ENCODE measurements at regions not wholly inside any gene's neighbourhood (a gene's known extent, or its start where the extent isn't known, plus 50 kb on each side); places are given as distances from the start of the nearest gene placed in this dataset.
"Not testable (repeated sequence)": the region's sequence is repeated elsewhere in the genome, so short reads cannot be mapped to it uniquely, and the experiment has no call there.

GRCh38 chr12:131327521-131328488 is 374.1 kb downstream of the ADGRD1 start:
- no peaks in the 10 kb centered on the region for H3K27me3 ChIP-seq (ENCODE audit: control insufficient read depth, insufficient read depth, low read length)
- H3K9ac ChIP-seq (ENCODE audit: low read depth, low read length), result no peak overlapping the region
- no peak overlapping the region for H3K27ac ChIP-seq (ENCODE audit: low read depth, low read length)
- 0 out of 2 replicates have a peak, but pooled peaks cover 3% of the 10 kb centered on the region for H3K4me1 ChIP-seq (ENCODE audit: control insufficient read depth, insufficient read depth, low read length)
- peaks cover 7% of the 10 kb centered on the region for H3K9me3 ChIP-seq (ENCODE audit: control insufficient read depth, insufficient read depth, low read length)
- no peaks in the 10 kb centered on the region for H3K36me3 ChIP-seq (ENCODE audit: control insufficient read depth, insufficient read depth, low read length)
- H3K4me3 ChIP-seq (ENCODE audit: low read depth, low read length), result no peak overlapping the region

DNA sequence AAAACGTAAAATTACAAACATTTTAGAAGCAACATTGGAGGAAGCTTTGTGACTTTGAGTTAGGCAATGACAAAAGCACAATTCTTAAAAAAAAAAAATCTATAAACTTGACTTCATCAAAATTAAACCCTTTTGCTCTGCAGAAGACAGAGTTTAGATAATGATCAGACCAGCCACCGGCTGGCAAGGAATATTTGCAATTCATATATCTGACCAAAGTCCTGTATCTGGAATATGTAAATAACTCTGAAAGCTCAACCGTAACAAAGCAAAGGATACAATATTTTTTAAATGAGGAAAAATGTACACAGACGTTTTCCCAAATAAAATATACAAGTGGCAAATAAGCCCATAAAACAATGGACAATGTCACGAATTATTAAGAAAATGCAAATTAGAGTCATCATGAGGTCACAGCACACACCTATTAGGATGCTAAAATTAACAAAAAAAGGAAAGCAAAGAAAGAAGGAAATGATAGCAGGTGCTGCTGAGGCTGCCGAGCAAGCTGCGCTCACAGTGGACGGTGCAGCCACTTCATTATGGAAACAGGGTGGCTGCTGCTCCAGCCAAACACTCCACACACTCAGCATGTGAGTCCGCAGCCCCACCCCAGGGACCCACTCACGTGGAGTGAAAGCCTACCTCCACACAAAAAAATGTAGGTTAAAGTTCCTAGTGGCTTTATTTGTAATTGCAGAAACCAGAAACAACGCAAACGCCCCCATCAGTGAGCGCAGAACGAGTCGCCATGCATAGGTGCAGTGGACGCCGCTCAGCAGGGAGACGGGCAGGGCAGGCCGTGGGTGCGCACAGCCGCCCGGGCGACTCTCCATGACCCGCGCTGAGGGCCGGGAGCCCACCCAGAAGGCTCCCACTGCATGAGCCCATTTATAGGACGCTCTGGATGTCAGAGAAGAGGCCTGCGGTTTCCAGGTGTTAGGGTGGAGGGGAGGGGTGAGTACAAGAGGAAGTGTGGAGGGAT is 375.4 kb downstream of the ADGRD1 start:
- not testable (repeated sequence) for H3K27me3 ChIP-seq (ENCODE audit: control insufficient read depth, insufficient read depth, low read length); H3K4me3 ChIP-seq (ENCODE audit: low read depth, low read length); H3K9ac ChIP-seq (ENCODE audit: low read depth, low read length); H3K4me1 ChIP-seq (ENCODE audit: control insufficient read depth, insufficient read depth, low read length); H3K36me3 ChIP-seq (ENCODE audit: control insufficient read depth, insufficient read depth, low read length); H3K27ac ChIP-seq (ENCODE audit: low read depth, low read length); H3K9me3 ChIP-seq (ENCODE audit: control insufficient read depth, insufficient read depth, low read length)

GRCh38 chr12:131330106-131330815 is 376.6 kb downstream of the ADGRD1 start:
- 0 out of 2 replicates have a peak, but pooled peaks cover 3% of the 10 kb centered on the region for H3K4me1 ChIP-seq (ENCODE audit: control insufficient read depth, insufficient read depth, low read length)
- no peaks in the 10 kb centered on the region for H3K27me3 ChIP-seq (ENCODE audit: control insufficient read depth, insufficient read depth, low read length)
- H3K9ac ChIP-seq (ENCODE audit: low read depth, low read length), result no peak overlapping the region
- no peaks in the 10 kb centered on the region; the same call in 1 of the 2 replicates for H3K9me3 ChIP-seq (ENCODE audit: control insufficient read depth, insufficient read depth, low read length)
- no peak overlapping the region for H3K27ac ChIP-seq (ENCODE audit: low read depth, low read length)
- no peaks in the 10 kb centered on the region for H3K36me3 ChIP-seq (ENCODE audit: control insufficient read depth, insufficient read depth, low read length)
- H3K4me3 ChIP-seq (ENCODE audit: low read depth, low read length), result no peak overlapping the region

DNA sequence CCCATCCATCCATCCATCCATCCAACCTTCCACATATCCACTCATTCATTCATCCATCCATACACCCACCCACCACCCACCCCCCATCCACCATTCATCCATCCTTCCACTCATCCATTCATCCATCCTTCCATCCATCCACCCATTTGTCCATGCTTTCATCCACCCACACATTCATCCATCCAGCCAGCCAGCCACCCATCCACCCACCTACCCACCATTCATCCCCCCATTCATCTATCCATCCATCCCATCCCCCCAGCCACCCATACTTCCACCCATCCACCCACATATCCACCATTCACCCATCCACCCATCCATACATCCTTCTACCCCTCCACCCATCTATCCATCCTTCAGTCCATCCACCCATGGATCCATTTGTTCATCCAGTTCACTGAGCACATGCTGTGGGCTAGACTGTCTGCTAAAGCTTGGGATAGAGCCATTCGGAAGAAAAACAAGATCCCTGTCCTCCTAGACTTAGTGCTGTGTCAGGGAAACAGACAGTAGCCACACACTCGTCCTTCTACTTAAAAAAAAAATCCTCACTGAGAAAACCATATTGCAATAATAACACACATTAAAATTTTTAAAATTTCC is 377.5 kb downstream of the ADGRD1 start:
- Histone ChIP-seq H3K36me3 (ENCODE audit: control insufficient read depth, insufficient read depth, low read length) (no peaks in the 10 kb centered on the region), H3K9ac (ENCODE audit: low read depth, low read length) (no peak overlapping the region), H3K9me3 (ENCODE audit: control insufficient read depth, insufficient read depth, low read length) (no peaks in the 10 kb centered on the region; the same call in 1 of the 2 replicates), H3K4me1 (ENCODE audit: control insufficient read depth, insufficient read depth, low read length) (0 out of 2 replicates have a peak, but pooled peaks cover 3% of the 10 kb centered on the region), H3K27ac (ENCODE audit: low read depth, low read length) (no peak overlapping the region), H3K4me3 (ENCODE audit: low read depth, low read length) (no peak overlapping the region), H3K27me3 (ENCODE audit: control insufficient read depth, insufficient read depth, low read length) (no peaks in the 10 kb centered on the region)

DNA sequence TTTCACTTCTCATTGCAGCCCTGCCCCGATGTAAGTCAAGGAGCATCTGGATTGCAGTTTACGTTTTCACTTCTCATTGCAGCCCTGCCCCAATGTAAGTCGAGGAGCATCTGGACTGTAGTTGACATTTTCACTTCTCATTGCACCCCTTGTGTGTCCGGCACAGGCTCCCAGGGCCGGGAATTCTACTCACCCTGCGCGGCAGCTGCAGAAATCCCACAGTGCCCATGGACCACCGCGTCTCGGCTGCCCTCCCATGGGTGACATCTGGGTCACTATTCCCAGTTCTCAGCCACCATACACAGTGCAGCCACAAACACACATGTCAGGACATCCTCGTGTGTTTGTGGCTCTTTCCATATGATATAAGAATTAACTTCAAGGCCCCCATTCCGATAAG is 378.5 kb downstream of the ADGRD1 start:
- no peak overlapping the region for H3K27ac ChIP-seq (ENCODE audit: low read depth, low read length)
- no peaks in the 10 kb centered on the region for H3K36me3 ChIP-seq (ENCODE audit: control insufficient read depth, insufficient read depth, low read length)
- H3K27me3 ChIP-seq (ENCODE audit: control insufficient read depth, insufficient read depth, low read length), result no peaks in the 10 kb centered on the region
- 0 out of 2 replicates have a peak, but pooled peaks cover 3% of the 10 kb centered on the region for H3K4me1 ChIP-seq (ENCODE audit: control insufficient read depth, insufficient read depth, low read length)
- H3K9ac ChIP-seq (ENCODE audit: low read depth, low read length), result no peak overlapping the region
- no peaks in the 10 kb centered on the region; the same call in 1 of the 2 replicates for H3K9me3 ChIP-seq (ENCODE audit: control insufficient read depth, insufficient read depth, low read length)
- H3K4me3 ChIP-seq (ENCODE audit: low read depth, low read length), result no peak overlapping the region

DNA sequence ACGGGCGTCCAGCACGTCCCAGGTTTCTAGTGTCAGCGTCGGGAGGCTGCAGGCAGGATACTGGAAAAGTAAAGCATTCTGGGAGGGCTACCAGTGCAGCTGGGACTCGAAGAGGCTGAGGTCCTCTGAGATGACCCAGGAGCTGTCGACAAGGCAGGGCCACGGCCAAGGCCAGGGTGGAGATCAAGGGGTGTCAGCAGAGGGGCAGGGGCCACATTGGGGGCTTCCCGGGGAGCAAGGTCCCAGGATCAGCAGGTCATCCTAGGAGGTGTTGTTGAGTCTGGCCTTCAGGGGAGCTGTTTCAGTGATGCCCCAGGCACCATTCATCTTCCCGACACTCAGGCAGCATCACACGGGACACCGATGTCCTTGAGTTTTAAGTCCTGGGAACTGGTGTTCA is 377.8 kb upstream of the SFSWAP start:
- no peak overlapping the region for H3K27ac ChIP-seq (ENCODE audit: low read depth, low read length)
- H3K4me1 ChIP-seq (ENCODE audit: control insufficient read depth, insufficient read depth, low read length), result 0 out of 2 replicates have a peak, but pooled peaks cover 3% of the 10 kb centered on the region
- H3K9me3 ChIP-seq (ENCODE audit: control insufficient read depth, insufficient read depth, low read length), result no peaks in the 10 kb centered on the region

GRCh38 chr12:131333621-131334440 is 377.1 kb upstream of the SFSWAP start:
- H3K9me3 ChIP-seq (ENCODE audit: control insufficient read depth, insufficient read depth, low read length), result no peaks in the 10 kb centered on the region
- H3K27me3 ChIP-seq (ENCODE audit: control insufficient read depth, insufficient read depth, low read length), result no peaks in the 10 kb centered on the region
- H3K4me1 ChIP-seq (ENCODE audit: control insufficient read depth, insufficient read depth, low read length), result 0 out of 2 replicates have a peak, but pooled peaks cover 3% of the 10 kb centered on the region
- no peak overlapping the region for H3K9ac ChIP-seq (ENCODE audit: low read depth, low read length)
- no peaks in the 10 kb centered on the region for H3K36me3 ChIP-seq (ENCODE audit: control insufficient read depth, insufficient read depth, low read length)
- no peak overlapping the region for H3K4me3 ChIP-seq (ENCODE audit: low read depth, low read length)
- no peak overlapping the region for H3K27ac ChIP-seq (ENCODE audit: low read depth, low read length)

More for the DNA sequence above, 377.8 kb upstream of the SFSWAP start:
- H3K4me3 ChIP-seq (ENCODE audit: low read depth, low read length), result no peak overlapping the region
- H3K27me3 ChIP-seq (ENCODE audit: control insufficient read depth, insufficient read depth, low read length), result no peaks in the 10 kb centered on the region
- H3K9ac ChIP-seq (ENCODE audit: low read depth, low read length), result no peak overlapping the region
- H3K36me3 ChIP-seq (ENCODE audit: control insufficient read depth, insufficient read depth, low read length), result no peaks in the 10 kb centered on the region

DNA sequence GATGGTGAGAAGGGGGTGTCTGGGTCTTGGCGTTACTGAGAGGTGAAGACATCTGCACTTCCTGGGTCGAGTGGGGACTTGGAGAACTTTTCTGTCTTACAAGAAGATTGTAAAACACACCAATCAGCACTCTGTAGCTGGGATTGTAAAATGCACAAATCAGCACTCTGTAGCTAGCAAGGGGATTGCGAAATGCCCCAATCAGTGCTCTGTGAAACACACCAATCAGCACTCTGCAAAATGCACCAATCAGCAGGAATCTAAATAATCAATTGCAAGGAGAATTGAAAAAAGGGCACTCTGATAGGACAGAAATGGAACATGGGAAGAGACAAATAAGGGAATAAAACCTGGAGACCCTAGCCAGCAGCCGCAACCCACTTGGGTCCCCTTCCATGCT is 376.1 kb upstream of the SFSWAP start:
- Histone ChIP-seq H3K27me3 (ENCODE audit: control insufficient read depth, insufficient read depth, low read length) (no peaks in the 10 kb centered on the region), H3K27ac (ENCODE audit: low read depth, low read length) (no peak overlapping the region), H3K4me1 (ENCODE audit: control insufficient read depth, insufficient read depth, low read length) (no peaks in the 10 kb centered on the region), H3K4me3 (ENCODE audit: low read depth, low read length) (no peak overlapping the region), H3K9ac (ENCODE audit: low read depth, low read length) (no peak overlapping the region), H3K36me3 (ENCODE audit: control insufficient read depth, insufficient read depth, low read length) (no peaks in the 10 kb centered on the region), H3K9me3 (ENCODE audit: control insufficient read depth, insufficient read depth, low read length) (no peaks in the 10 kb centered on the region)

DNA sequence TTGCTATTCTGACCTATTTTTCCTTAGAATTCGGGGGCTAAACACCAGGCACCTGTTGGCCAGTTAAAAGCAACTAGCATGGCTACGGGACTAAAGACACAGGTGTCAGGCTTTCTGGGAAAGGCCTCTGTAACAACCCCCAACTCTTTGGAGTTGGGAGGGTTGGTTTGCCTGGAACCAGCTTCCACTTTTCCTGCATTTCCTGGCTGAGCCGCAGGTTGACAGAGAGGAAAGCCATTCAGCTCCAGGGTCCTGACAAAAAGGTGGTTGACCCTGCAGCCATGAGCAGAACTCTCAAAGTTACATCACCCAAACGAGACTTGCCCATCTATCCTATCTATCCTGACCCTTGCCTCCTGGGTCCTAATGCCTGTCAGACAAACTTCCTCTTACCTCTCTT is 375.4 kb upstream of the SFSWAP start:
- Histone ChIP-seq H3K27ac (ENCODE audit: low read depth, low read length) (no peak overlapping the region), H3K9ac (ENCODE audit: low read depth, low read length) (no peak overlapping the region), H3K4me3 (ENCODE audit: low read depth, low read length) (no peak overlapping the region), H3K27me3 (ENCODE audit: control insufficient read depth, insufficient read depth, low read length) (no peaks in the 10 kb centered on the region), H3K36me3 (ENCODE audit: control insufficient read depth, insufficient read depth, low read length) (no peaks in the 10 kb centered on the region), H3K4me1 (ENCODE audit: control insufficient read depth, insufficient read depth, low read length) (no peaks in the 10 kb centered on the region), H3K9me3 (ENCODE audit: control insufficient read depth, insufficient read depth, low read length) (no peaks in the 10 kb centered on the region)

All from HUES48 (cell line).